MCF 10A (cell line): ENCODE measurements at regions not wholly inside any gene's neighbourhood (a gene's known extent, or its start where the extent isn't known, plus 50 kb on each side); places are given as distances from the start of the nearest gene placed in this dataset.

Experiments
- BruUV-seq: library from RNA; stranded (reverse); fragments of 400-500 nt; replicated peaks from 2 replicates; lab custom pipeline; 2021; lab: Mats Ljungman, UMichigan
- CTCF ChIA-PET: fragments of 300-600 bp; sonication (Branson Sonifier 250); formaldehyde crosslinking; extraction: SDS; loops from one replicate; lab custom pipeline; 2021; ENCODE audit warnings: antibody characterized with exemption, inconsistent platforms; lab: Yijun Ruan, JAX
- POLR2A ChIA-PET: fragments of 300-600, 350-650 bp; sonication (Branson Sonifier 250); formaldehyde crosslinking; extraction: SDS; loops from one replicate; lab custom pipeline; 2020; ENCODE audit warnings: antibody characterized with exemption, inconsistent platforms; lab: Yijun Ruan, JAX
- DNase-seq: peaks from one replicate; pipeline ENCODE4 v3.0.0-alpha.2; 2018; ENCODE audit not compliant: unreplicated experiment
- H3K27ac Mint-ChIP-seq: one replicate; pipeline ENCODE4 v1.8.0; 2022; ENCODE audit warnings: mild to moderate bottlenecking, low read depth, mixed read lengths; ENCODE audit not compliant: unreplicated experiment
- H3K27me3 Mint-ChIP-seq: one replicate; pipeline ENCODE4 v1.8.0; 2022; ENCODE audit warnings: mixed read lengths; ENCODE audit not compliant: insufficient read depth, unreplicated experiment
- H3K36me3 Mint-ChIP-seq: one replicate; pipeline ENCODE4 v1.8.0; 2022; ENCODE audit warnings: mild to moderate bottlenecking, moderate library complexity, mixed read lengths; ENCODE audit not compliant: insufficient read depth, unreplicated experiment
- H3K4me1 Mint-ChIP-seq: one replicate; pipeline ENCODE4 v1.8.0; 2022; ENCODE audit warnings: mixed read lengths; ENCODE audit not compliant: insufficient read depth, unreplicated experiment
- H3K4me3 Mint-ChIP-seq: one replicate; pipeline ENCODE4 v1.8.0; 2022; ENCODE audit warnings: mild to moderate bottlenecking, moderate library complexity, mixed read lengths; ENCODE audit not compliant: unreplicated experiment
- H3K9me3 Mint-ChIP-seq: one replicate; pipeline ENCODE4 v1.8.0; 2022; ENCODE audit warnings: mixed read lengths; ENCODE audit not compliant: unreplicated experiment
- intact Hi-C: fragments of 100-400 bp; cut with micrococcal nuclease; formaldehyde crosslinking; loops from 2 replicates; pipeline ENCODE4 v1.14.1; 2022
- TF ChIP-seq, protein P1 (sequence below): fragments of 200-600 bp; IDR thresholded peaks from one replicate; pipeline ENCODE4 v1.8.0; 2022; ENCODE audit warnings: antibody characterized with exemption, mild to moderate bottlenecking; ENCODE audit not compliant: unreplicated experiment

DNA sequence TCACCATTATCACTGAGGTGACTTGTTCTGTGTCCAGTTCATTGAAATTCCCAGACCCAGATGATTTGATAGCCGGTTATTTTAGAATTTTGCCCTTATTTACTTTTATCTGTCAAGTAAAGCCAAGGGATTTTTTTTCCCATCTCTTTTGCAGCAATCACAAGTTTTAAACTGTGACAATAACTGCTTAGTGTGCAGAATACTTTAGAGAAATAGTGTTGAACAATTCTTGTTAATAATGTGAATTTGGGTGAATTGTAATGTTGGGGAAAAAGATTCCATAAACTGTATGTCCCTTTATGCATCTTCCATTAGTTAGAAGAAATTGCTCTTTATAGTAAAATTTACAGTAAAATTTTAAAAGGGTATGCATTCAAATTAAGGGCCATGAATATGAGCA is 79.5 kb downstream of the SLITRK6 start:
- no peak for DNase-seq
- H3K9me3 Mint-ChIP-seq, result no peaks in the 10 kb centered on the region
- TF ChIP-seq, protein P1, sequence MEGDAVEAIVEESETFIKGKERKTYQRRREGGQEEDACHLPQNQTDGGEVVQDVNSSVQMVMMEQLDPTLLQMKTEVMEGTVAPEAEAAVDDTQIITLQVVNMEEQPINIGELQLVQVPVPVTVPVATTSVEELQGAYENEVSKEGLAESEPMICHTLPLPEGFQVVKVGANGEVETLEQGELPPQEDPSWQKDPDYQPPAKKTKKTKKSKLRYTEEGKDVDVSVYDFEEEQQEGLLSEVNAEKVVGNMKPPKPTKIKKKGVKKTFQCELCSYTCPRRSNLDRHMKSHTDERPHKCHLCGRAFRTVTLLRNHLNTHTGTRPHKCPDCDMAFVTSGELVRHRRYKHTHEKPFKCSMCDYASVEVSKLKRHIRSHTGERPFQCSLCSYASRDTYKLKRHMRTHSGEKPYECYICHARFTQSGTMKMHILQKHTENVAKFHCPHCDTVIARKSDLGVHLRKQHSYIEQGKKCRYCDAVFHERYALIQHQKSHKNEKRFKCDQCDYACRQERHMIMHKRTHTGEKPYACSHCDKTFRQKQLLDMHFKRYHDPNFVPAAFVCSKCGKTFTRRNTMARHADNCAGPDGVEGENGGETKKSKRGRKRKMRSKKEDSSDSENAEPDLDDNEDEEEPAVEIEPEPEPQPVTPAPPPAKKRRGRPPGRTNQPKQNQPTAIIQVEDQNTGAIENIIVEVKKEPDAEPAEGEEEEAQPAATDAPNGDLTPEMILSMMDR, result no peak
- no peak overlapping the region for H3K4me3 Mint-ChIP-seq
- ChIA-PET CTCF (no interaction called here), POLR2A (no interaction called here)
- intact Hi-C loops, result no loop called here
- no peak overlapping the region for H3K27ac Mint-ChIP-seq
- no peaks in the 10 kb centered on the region for H3K36me3 Mint-ChIP-seq
- no peaks in the 10 kb centered on the region for H3K27me3 Mint-ChIP-seq
- H3K4me1 Mint-ChIP-seq, result no peaks in the 10 kb centered on the region
- no TSS peak for BruUV-seq

DNA sequence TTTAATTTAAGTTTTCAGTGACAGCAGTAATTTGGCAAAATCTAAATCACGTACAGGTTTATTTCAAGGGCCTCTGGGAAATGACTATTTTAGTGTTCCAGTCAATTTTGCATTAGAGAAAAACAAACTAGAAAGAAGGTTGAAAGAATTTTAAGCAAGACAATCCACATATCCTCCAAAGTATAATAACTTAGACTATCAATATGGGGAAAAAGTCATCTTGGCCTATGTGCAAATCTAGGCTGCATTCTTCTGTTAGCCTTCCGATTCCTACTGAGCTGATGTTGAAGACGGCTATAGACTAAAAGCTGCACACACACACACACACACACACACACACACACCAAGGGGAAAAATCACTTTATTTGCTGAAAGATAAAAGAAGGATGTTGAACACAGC is 81.3 kb downstream of the SLITRK6 start:
- ChIA-PET POLR2A (no interaction called here), CTCF (interaction anchor here (0.6 kb wide), 1 partner anchor 784 kb away, joined by 3 read pairs; no protein-coding TSS in a partner anchor)
- Mint-ChIP-seq H3K27ac (no peak overlapping the region), H3K27me3 (no peaks in the 10 kb centered on the region), H3K36me3 (no peaks in the 10 kb centered on the region), H3K4me3 (no peak overlapping the region), H3K4me1 (no peaks in the 10 kb centered on the region), H3K9me3 (no peaks in the 10 kb centered on the region)
- DNase-seq, result no peak
- intact Hi-C loops, result no loop called here
- BruUV-seq, result no TSS peak
- TF ChIP-seq, protein P1, result no peak

- POLR2A ChIA-PET, result interaction anchor here (0.7 kb wide), 1 partner anchor 56 kb away, joined by 3 read pairs; no protein-coding TSS in a partner anchor
- Mint-ChIP-seq H3K4me1 (no peaks in the 10 kb centered on the region), H3K9me3 (peaks cover 5% of the 10 kb centered on the region), H3K4me3 (no peak overlapping the region), H3K27ac (no peak overlapping the region), H3K36me3 (no peaks in the 10 kb centered on the region), H3K27me3 (no peaks in the 10 kb centered on the region)
- BruUV-seq, result no TSS peak
- intact Hi-C loops, result no loop called here
- no peak for DNase-seq
- CTCF ChIA-PET, result interaction anchor here (0.6 to 0.9 kb wide), 3 partner anchors 8 to 1482 kb away, joined by 3 to 5 read pairs (median 4); partner anchors contain the start of gene SLITRK6
- TF ChIP-seq, protein P1, result no peak
Measured at GRCh38 chr13:85710545-85710944, 88.7 kb downstream of the SLITRK6 start.

GRCh38 chr13:85709721-85710120 is 89.5 kb downstream of the SLITRK6 start:
- no peaks in the 10 kb centered on the region for H3K36me3 Mint-ChIP-seq
- POLR2A ChIA-PET, result interaction anchor here (1.0 to 1.3 kb wide), 2 partner anchors 12 to 116 kb away, joined by 3 read pairs; no protein-coding TSS in a partner anchor
- no peak for DNase-seq
- H3K27ac Mint-ChIP-seq, result peak overlapping the region; percentile 72
- peaks cover 5% of the 10 kb centered on the region for H3K9me3 Mint-ChIP-seq
- intact Hi-C loops, result loop anchor here (5.0 kb wide), 1 partner anchor 88 kb away; the partner anchor contains the start of gene SLITRK6
- no TSS peak for BruUV-seq
- CTCF ChIA-PET, result interaction anchor here (0.6 kb wide), 1 partner anchor 90 kb away, joined by 5 read pairs; the partner anchor contains the start of gene SLITRK6
- no peak overlapping the region for H3K4me3 Mint-ChIP-seq
- H3K4me1 Mint-ChIP-seq, result no peaks in the 10 kb centered on the region
- TF ChIP-seq, protein P1, result no peak
- H3K27me3 Mint-ChIP-seq, result no peaks in the 10 kb centered on the region
